Activated naive CD8-positive, alpha-beta T cell treated with anti-CD3 and anti-CD28 coated beads, Interleukin-2, amount 10 ng/mL, durations not matched to agents 7 days and 5 days (primary cell): ENCODE measurements at regions not wholly inside any gene's neighbourhood (a gene's known extent, or its start where the extent isn't known, plus 50 kb on each side); places are given as distances from the start of the nearest gene placed in this dataset.

Experiments
- ATAC-seq: fragments of 150-1000 bp; cut with Tn5 transposase; one replicate; pipeline ENCODE4 v1.10.0; 2021; ENCODE audit warnings: low read depth, moderate library complexity
- POLR2A ChIA-PET: fragments of 350-600 bp; sonication (Branson Sonifier 250); formaldehyde crosslinking; loops from one replicate; lab custom pipeline; 2021; ENCODE audit warnings: antibody characterized with exemption; lab: Charles Lee
- DNase-seq: peaks from one replicate; pipeline ENCODE4 v3.0.0; 2021
- H3K27ac Mint-ChIP-seq: one replicate; pipeline ENCODE4 v1.8.0; 2022; ENCODE audit warnings: mild to moderate bottlenecking, mixed read lengths
- H3K27me3 Mint-ChIP-seq: one replicate; pipeline ENCODE4 v1.8.0; 2022; ENCODE audit warnings: mild to moderate bottlenecking, moderate library complexity, mixed read lengths
- H3K36me3 Mint-ChIP-seq: one replicate; pipeline ENCODE4 v1.8.0; 2021; ENCODE audit warnings: mild to moderate bottlenecking, mixed read lengths
- H3K4me1 Mint-ChIP-seq: one replicate; pipeline ENCODE4 v1.8.0; 2021; ENCODE audit warnings: mixed read lengths
- H3K4me3 Mint-ChIP-seq: one replicate; pipeline ENCODE4 v1.8.0; 2022; ENCODE audit warnings: mild to moderate bottlenecking, moderate library complexity, mixed read lengths
- H3K9me3 Mint-ChIP-seq: one replicate; pipeline ENCODE4 v1.8.0; 2021; ENCODE audit warnings: mixed read lengths

- DNase-seq = no peak
- ATAC-seq = no peak
- H3K9me3 Mint-ChIP-seq = peaks cover 2% of the 10 kb centered on the region
- no peak overlapping the region for H3K27ac Mint-ChIP-seq
- H3K4me1 Mint-ChIP-seq = no peaks in the 10 kb centered on the region
- H3K36me3 Mint-ChIP-seq = no peaks in the 10 kb centered on the region
- H3K27me3 Mint-ChIP-seq = no peaks in the 10 kb centered on the region
- POLR2A ChIA-PET = no interaction called here
- no peak overlapping the region for H3K4me3 Mint-ChIP-seq
These were observed 424.5 kb downstream of the ENC1 start for GRCh38 chr5:74216012-74216411.

GRCh38 chr5:74212336-74212735 is 428.2 kb downstream of the ENC1 start:
- DNase-seq (no peak), ATAC-seq (no peak)
- Mint-ChIP-seq H3K4me3 (no peak overlapping the region), H3K27ac (no peak overlapping the region), H3K36me3 (no peaks in the 10 kb centered on the region), H3K27me3 (no peaks in the 10 kb centered on the region), H3K4me1 (no peaks in the 10 kb centered on the region), H3K9me3 (no peaks in the 10 kb centered on the region)
- POLR2A ChIA-PET = no interaction called here

- no peaks in the 10 kb centered on the region for H3K36me3 Mint-ChIP-seq
- no peaks in the 10 kb centered on the region for H3K4me1 Mint-ChIP-seq
- DNase-seq (no peak), ATAC-seq (no peak)
- POLR2A ChIA-PET = no interaction called here
- no peak overlapping the region for H3K27ac Mint-ChIP-seq
- H3K27me3 Mint-ChIP-seq = no peaks in the 10 kb centered on the region
- no peak overlapping the region for H3K4me3 Mint-ChIP-seq
- H3K9me3 Mint-ChIP-seq = no peaks in the 10 kb centered on the region
These were observed 431.0 kb downstream of the ENC1 start for GRCh38 chr5:74209571-74209970.

- POLR2A ChIA-PET = no interaction called here
- ATAC-seq (no peak), DNase-seq (no peak)
- Mint-ChIP-seq H3K27me3 (no peaks in the 10 kb centered on the region), H3K9me3 (no peaks in the 10 kb centered on the region), H3K27ac (no peak overlapping the region), H3K4me3 (no peak overlapping the region), H3K36me3 (no peaks in the 10 kb centered on the region), H3K4me1 (no peaks in the 10 kb centered on the region)
These were observed 433.7 kb downstream of the ENC1 start for GRCh38 chr5:74206579-74207550.

- Mint-ChIP-seq H3K9me3 (no peaks in the 10 kb centered on the region), H3K27me3 (no peaks in the 10 kb centered on the region), H3K4me3 (no peak overlapping the region), H3K27ac (no peak overlapping the region), H3K36me3 (no peaks in the 10 kb centered on the region), H3K4me1 (peaks cover 2% of the 10 kb centered on the region)
- DNase-seq = no peak
- POLR2A ChIA-PET = no interaction called here
- no peak for ATAC-seq
These were observed 434.6 kb downstream of the ENC1 start for GRCh38 chr5:74205767-74206578.

GRCh38 chr5:74201334-74202081 is 439.0 kb downstream of the ENC1 start:
- no peaks in the 10 kb centered on the region for H3K36me3 Mint-ChIP-seq
- no peaks in the 10 kb centered on the region for H3K9me3 Mint-ChIP-seq
- POLR2A ChIA-PET = no interaction called here
- no peak overlapping the region for H3K4me3 Mint-ChIP-seq
- DNase-seq (no peak), ATAC-seq (no peak)
- H3K4me1 Mint-ChIP-seq = peaks cover 2% of the 10 kb centered on the region
- no peaks in the 10 kb centered on the region for H3K27me3 Mint-ChIP-seq
- H3K27ac Mint-ChIP-seq = no peak overlapping the region

- no peak overlapping the region for H3K27ac Mint-ChIP-seq
- POLR2A ChIA-PET = no interaction called here
- ATAC-seq = no peak
- no peaks in the 10 kb centered on the region for H3K36me3 Mint-ChIP-seq
- peaks cover 3% of the 10 kb centered on the region for H3K27me3 Mint-ChIP-seq
- H3K9me3 Mint-ChIP-seq = no peaks in the 10 kb centered on the region
- peaks cover 2% of the 10 kb centered on the region for H3K4me1 Mint-ChIP-seq
- H3K4me3 Mint-ChIP-seq = no peak overlapping the region
- no peak for DNase-seq
These were observed 440.0 kb downstream of the ENC1 start for GRCh38 chr5:74200560-74200959.

GRCh38 chr5:74199436-74200210 is 440.9 kb downstream of the ENC1 start:
- ATAC-seq (no peak), DNase-seq (no peak)
- peaks cover 2% of the 10 kb centered on the region for H3K4me1 Mint-ChIP-seq

GRCh38 chr5:74199005-74199404 is 441.5 kb downstream of the ENC1 start:
- peaks cover 2% of the 10 kb centered on the region for H3K4me1 Mint-ChIP-seq
- H3K4me3 Mint-ChIP-seq = no peak overlapping the region
- POLR2A ChIA-PET = no interaction called here
- no peaks in the 10 kb centered on the region for H3K36me3 Mint-ChIP-seq
- H3K27me3 Mint-ChIP-seq = peaks cover 3% of the 10 kb centered on the region
- no peak for DNase-seq
- H3K27ac Mint-ChIP-seq = no peak overlapping the region
- peaks cover 4% of the 10 kb centered on the region for H3K9me3 Mint-ChIP-seq
- ATAC-seq = no peak

More at GRCh38 chr5:74199436-74200210, 440.9 kb downstream of the ENC1 start:
- H3K4me3 Mint-ChIP-seq = no peak overlapping the region
- no peaks in the 10 kb centered on the region for H3K36me3 Mint-ChIP-seq
- POLR2A ChIA-PET = no interaction called here
- peaks cover 3% of the 10 kb centered on the region for H3K27me3 Mint-ChIP-seq
- H3K9me3 Mint-ChIP-seq = peaks cover 2% of the 10 kb centered on the region
- no peak overlapping the region for H3K27ac Mint-ChIP-seq

- DNase-seq (no peak), ATAC-seq (no peak)
- Mint-ChIP-seq H3K27me3 (peaks cover 3% of the 10 kb centered on the region), H3K27ac (no peak overlapping the region), H3K9me3 (peaks cover 4% of the 10 kb centered on the region), H3K4me1 (peaks cover 2% of the 10 kb centered on the region), H3K4me3 (no peak overlapping the region), H3K36me3 (no peaks in the 10 kb centered on the region)
- POLR2A ChIA-PET = no interaction called here
These were observed 442.4 kb downstream of the ENC1 start for GRCh38 chr5:74198156-74198555.

- H3K27ac Mint-ChIP-seq = no peak overlapping the region
- ATAC-seq (no peak), DNase-seq (no peak)
- POLR2A ChIA-PET = no interaction called here
- H3K4me1 Mint-ChIP-seq = no peaks in the 10 kb centered on the region
- H3K4me3 Mint-ChIP-seq = no peak overlapping the region
- peaks cover 10% of the 10 kb centered on the region for H3K27me3 Mint-ChIP-seq
- no peaks in the 10 kb centered on the region for H3K36me3 Mint-ChIP-seq
- peaks cover 4% of the 10 kb centered on the region for H3K9me3 Mint-ChIP-seq
These were observed 444.3 kb downstream of the ENC1 start for GRCh38 chr5:74196233-74196632.

GRCh38 chr5:74194196-74194595 is 446.3 kb downstream of the ENC1 start:
- peaks cover 10% of the 10 kb centered on the region for H3K27me3 Mint-ChIP-seq
- ATAC-seq = no peak
- no peak overlapping the region for H3K27ac Mint-ChIP-seq
- POLR2A ChIA-PET = no interaction called here
- DNase-seq = no peak
- no peak overlapping the region for H3K4me3 Mint-ChIP-seq
- peaks cover 4% of the 10 kb centered on the region for H3K9me3 Mint-ChIP-seq
- no peaks in the 10 kb centered on the region for H3K36me3 Mint-ChIP-seq
- H3K4me1 Mint-ChIP-seq = no peaks in the 10 kb centered on the region
